K562 (cell line): ENCODE measurements at regions not wholly inside any gene's neighbourhood (a gene's known extent, or its start where the extent isn't known, plus 50 kb on each side); places are given as distances from the start of the nearest gene placed in this dataset.

Experiments used
- ARHGAP35 ChIP-seq: fragments of 450-650 bp; IDR thresholded peaks from 2 replicates; pipeline ENCODE4 v1.6.1; 2018; ENCODE audit not compliant: partially characterized antibody
- ATF7 ChIP-seq: fragments of 450-650 bp; IDR thresholded peaks from 2 replicates; pipeline ENCODE4 v1.7.1; 2014; ENCODE audit warnings: mild to moderate bottlenecking, moderate library complexity
- BRCA1 ChIP-seq, 2 experiments: fragments of 450-650 bp in 1 of 2; sonication (generic) in 1 of 2; formaldehyde crosslinking in 1 of 2; IDR thresholded peaks; 2 replicates each; pipeline versions ENCODE4 v1.5.0 to v1.6.1; 2017 to 2020; ENCODE audit warnings: mild to moderate bottlenecking in 1 of 2, missing genetic modification reagents in 1 of 2
- BRF1 ChIP-seq: IDR thresholded peaks from 3 replicates; pipeline ENCODE4 v1.6.1; 2011; ENCODE audit warnings: borderline replicate concordance, mild to moderate bottlenecking; ENCODE audit not compliant: insufficient read length; ENCODE audit errors: extremely low read depth
- CBX1 ChIP-seq: sonication (generic); IDR thresholded peaks from 2 replicates; pipeline ENCODE4 v1.6.1; 2016; ENCODE audit warnings: antibody characterized with exemption, low read depth, mild to moderate bottlenecking
- HIVEP1 ChIP-seq: fragments of 250-450 bp; sonication (Bioruptor Pico); IDR thresholded peaks from 2 replicates; pipeline ENCODE4 v1.4.0; 2020; ENCODE audit warnings: mild to moderate bottlenecking
- KAT2B ChIP-seq: IDR thresholded peaks from one replicate; pipeline ENCODE4 v1.6.1; 2012; ENCODE audit warnings: low read depth, mild to moderate bottlenecking, control low read depth, inconsistent platforms, low read length, moderate library complexity
- LCOR ChIP-seq: sonication (generic); formaldehyde crosslinking; IDR thresholded peaks from 2 replicates; pipeline ENCODE4 v1.8.0; 2022; ENCODE audit warnings: mild to moderate bottlenecking, missing genetic modification reagents
- PURB ChIP-seq: sonication (generic); formaldehyde crosslinking; IDR thresholded peaks from 2 replicates; pipeline ENCODE4 v1.9.0; 2021; ENCODE audit warnings: low read depth, mild to moderate bottlenecking, missing genetic modification reagents
- ZNF140 ChIP-seq: fragments of 250-450 bp; sonication (Bioruptor Pico); IDR thresholded peaks from 2 replicates; pipeline ENCODE4 v1.8.0; 2021; ENCODE audit warnings: moderate library complexity, mild to moderate bottlenecking, inconsistent platforms
- ZNF212 ChIP-seq: fragments of 450-650 bp; formaldehyde crosslinking; IDR thresholded peaks from 2 replicates; pipeline ENCODE4 v1.4.0; 2020; ENCODE audit warnings: mild to moderate bottlenecking
- ZNF224 ChIP-seq: sonication (generic); formaldehyde crosslinking; IDR thresholded peaks from 2 replicates; pipeline ENCODE4 v1.8.0; 2022; ENCODE audit warnings: mild to moderate bottlenecking, missing genetic modification reagents
- TF ChIP-seq, protein P1 (sequence below): fragments of 450-650 bp; formaldehyde crosslinking; IDR thresholded peaks from 2 replicates; pipeline ENCODE4 v1.4.0; 2020; ENCODE audit warnings: mild to moderate bottlenecking, mixed read lengths
- TF ChIP-seq, protein P2 (sequence below): sonication (generic); formaldehyde crosslinking; IDR thresholded peaks from 2 replicates; pipeline ENCODE4 v1.8.0; 2023; ENCODE audit warnings: missing genetic modification reagents, mild to moderate bottlenecking, borderline replicate concordance
- TF ChIP-seq, protein P3 (sequence below): fragments of 150-350 bp; IDR thresholded peaks from 2 replicates; pipeline ENCODE4 v1.6.1; 2014; ENCODE audit warnings: low read depth, mild to moderate bottlenecking, low read length, borderline replicate concordance
- TF ChIP-seq, protein P4 (sequence below), 2 experiments: fragments of 450-650 bp in 1 of 2; sonication (generic) in 1 of 2; formaldehyde crosslinking in 1 of 2; IDR thresholded peaks in 1 of 2; conservative IDR thresholded peaks in 1 of 2; 2 replicates each; pipeline versions ENCODE4 v1.6.1 to v1.8.1; 2016 to 2023; ENCODE audit warnings: mild to moderate bottlenecking in 2 of 2, moderate library complexity in 2 of 2, inconsistent platforms in 1 of 2, missing genetic modification reagents in 1 of 2

DNA sequence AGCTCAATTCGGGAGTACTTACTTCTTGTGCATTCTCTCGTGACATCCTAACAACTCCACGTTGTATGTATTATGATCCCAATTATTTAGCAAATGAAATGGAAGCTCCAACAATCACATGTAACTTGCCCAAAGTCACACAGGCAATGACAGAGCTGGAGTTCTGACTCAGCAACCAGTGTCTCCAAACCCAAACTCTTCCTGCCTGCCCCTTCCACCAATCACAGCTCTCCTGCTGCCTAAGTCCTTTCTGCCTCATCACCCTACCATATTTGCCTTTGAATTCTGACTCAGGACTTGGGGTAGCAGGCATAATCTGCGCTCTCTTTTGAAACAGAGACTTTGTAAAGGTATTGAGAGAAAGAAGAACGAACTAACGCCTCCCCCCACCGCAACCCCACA lies 245.2 kb upstream of the MAF start (continued):
- TF ChIP-seq, protein P1, sequence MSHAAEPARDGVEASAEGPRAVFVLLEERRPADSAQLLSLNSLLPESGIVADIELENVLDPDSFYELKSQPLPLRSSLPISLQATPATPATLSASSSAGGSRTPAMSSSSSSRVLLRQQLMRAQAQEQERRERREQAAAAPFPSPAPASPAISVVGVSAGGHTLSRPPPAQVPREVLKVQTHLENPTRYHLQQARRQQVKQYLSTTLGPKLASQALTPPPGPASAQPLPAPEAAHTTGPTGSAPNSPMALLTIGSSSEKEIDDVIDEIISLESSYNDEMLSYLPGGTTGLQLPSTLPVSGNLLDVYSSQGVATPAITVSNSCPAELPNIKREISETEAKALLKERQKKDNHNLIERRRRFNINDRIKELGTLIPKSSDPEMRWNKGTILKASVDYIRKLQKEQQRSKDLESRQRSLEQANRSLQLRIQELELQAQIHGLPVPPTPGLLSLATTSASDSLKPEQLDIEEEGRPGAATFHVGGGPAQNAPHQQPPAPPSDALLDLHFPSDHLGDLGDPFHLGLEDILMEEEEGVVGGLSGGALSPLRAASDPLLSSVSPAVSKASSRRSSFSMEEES (CRISPR knock-in tag), result no peak
- TF ChIP-seq, protein P2, sequence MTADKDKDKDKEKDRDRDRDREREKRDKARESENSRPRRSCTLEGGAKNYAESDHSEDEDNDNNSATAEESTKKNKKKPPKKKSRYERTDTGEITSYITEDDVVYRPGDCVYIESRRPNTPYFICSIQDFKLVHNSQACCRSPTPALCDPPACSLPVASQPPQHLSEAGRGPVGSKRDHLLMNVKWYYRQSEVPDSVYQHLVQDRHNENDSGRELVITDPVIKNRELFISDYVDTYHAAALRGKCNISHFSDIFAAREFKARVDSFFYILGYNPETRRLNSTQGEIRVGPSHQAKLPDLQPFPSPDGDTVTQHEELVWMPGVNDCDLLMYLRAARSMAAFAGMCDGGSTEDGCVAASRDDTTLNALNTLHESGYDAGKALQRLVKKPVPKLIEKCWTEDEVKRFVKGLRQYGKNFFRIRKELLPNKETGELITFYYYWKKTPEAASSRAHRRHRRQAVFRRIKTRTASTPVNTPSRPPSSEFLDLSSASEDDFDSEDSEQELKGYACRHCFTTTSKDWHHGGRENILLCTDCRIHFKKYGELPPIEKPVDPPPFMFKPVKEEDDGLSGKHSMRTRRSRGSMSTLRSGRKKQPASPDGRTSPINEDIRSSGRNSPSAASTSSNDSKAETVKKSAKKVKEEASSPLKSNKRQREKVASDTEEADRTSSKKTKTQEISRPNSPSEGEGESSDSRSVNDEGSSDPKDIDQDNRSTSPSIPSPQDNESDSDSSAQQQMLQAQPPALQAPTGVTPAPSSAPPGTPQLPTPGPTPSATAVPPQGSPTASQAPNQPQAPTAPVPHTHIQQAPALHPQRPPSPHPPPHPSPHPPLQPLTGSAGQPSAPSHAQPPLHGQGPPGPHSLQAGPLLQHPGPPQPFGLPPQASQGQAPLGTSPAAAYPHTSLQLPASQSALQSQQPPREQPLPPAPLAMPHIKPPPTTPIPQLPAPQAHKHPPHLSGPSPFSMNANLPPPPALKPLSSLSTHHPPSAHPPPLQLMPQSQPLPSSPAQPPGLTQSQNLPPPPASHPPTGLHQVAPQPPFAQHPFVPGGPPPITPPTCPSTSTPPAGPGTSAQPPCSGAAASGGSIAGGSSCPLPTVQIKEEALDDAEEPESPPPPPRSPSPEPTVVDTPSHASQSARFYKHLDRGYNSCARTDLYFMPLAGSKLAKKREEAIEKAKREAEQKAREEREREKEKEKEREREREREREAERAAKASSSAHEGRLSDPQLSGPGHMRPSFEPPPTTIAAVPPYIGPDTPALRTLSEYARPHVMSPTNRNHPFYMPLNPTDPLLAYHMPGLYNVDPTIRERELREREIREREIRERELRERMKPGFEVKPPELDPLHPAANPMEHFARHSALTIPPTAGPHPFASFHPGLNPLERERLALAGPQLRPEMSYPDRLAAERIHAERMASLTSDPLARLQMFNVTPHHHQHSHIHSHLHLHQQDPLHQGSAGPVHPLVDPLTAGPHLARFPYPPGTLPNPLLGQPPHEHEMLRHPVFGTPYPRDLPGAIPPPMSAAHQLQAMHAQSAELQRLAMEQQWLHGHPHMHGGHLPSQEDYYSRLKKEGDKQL (CRISPR knock-in tag), result no peak
- no peak for TF ChIP-seq HIVEP1 (CRISPR knock-in tag)
- TF ChIP-seq PURB (CRISPR knock-in tag), result no peak
- TF ChIP-seq, protein P3, sequence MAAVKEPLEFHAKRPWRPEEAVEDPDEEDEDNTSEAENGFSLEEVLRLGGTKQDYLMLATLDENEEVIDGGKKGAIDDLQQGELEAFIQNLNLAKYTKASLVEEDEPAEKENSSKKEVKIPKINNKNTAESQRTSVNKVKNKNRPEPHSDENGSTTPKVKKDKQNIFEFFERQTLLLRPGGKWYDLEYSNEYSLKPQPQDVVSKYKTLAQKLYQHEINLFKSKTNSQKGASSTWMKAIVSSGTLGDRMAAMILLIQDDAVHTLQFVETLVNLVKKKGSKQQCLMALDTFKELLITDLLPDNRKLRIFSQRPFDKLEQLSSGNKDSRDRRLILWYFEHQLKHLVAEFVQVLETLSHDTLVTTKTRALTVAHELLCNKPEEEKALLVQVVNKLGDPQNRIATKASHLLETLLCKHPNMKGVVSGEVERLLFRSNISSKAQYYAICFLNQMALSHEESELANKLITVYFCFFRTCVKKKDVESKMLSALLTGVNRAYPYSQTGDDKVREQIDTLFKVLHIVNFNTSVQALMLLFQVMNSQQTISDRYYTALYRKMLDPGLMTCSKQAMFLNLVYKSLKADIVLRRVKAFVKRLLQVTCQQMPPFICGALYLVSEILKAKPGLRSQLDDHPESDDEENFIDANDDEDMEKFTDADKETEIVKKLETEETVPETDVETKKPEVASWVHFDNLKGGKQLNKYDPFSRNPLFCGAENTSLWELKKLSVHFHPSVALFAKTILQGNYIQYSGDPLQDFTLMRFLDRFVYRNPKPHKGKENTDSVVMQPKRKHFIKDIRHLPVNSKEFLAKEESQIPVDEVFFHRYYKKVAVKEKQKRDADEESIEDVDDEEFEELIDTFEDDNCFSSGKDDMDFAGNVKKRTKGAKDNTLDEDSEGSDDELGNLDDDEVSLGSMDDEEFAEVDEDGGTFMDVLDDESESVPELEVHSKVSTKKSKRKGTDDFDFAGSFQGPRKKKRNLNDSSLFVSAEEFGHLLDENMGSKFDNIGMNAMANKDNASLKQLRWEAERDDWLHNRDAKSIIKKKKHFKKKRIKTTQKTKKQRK, result no peak
- TF ChIP-seq ZNF212, result no peak
- no peak for TF ChIP-seq ZNF224 (CRISPR knock-in tag)
- TF ChIP-seq, protein P4, sequence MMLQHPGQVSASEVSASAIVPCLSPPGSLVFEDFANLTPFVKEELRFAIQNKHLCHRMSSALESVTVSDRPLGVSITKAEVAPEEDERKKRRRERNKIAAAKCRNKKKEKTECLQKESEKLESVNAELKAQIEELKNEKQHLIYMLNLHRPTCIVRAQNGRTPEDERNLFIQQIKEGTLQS (IDR thresholded peaks at IDR 0.05), result peak; percentile 63; the same call in 1 of the 2 replicates
- TF ChIP-seq, protein P4 (CRISPR knock-in tag; conservative IDR thresholded peaks at IDR 0.05), result no peak
- TF ChIP-seq CBX1, result no peak
- TF ChIP-seq BRCA1 (IDR thresholded peaks at IDR 0.05), result no peak
- TF ChIP-seq BRCA1 (CRISPR knock-in tag; IDR thresholded peaks at IDR 0.05), result no peak
- no peak; the same call in 1 of the 2 replicates for TF ChIP-seq LCOR
- TF ChIP-seq BRF1, result no peak
- TF ChIP-seq ATF7, result peak; percentile 41; the same call in 1 of the 2 replicates
- TF ChIP-seq ZNF140 (CRISPR knock-in tag), result no peak
- TF ChIP-seq KAT2B, result no peak
- no peak for TF ChIP-seq ARHGAP35
